HPDE6-E6E7 (cell line): ENCODE measurements at regions not wholly inside any gene's neighbourhood (a gene's known extent, or its start where the extent isn't known, plus 50 kb on each side); places are given as distances from the start of the nearest gene placed in this dataset.

ENCODE experiments used
- DNase-seq: peaks from one replicate; pipeline ENCODE4 v3.0.0; 2011; ENCODE audit warnings: missing footprints; ENCODE audit errors: extremely low spot score

GRCh38 chr13:64791373-64791772 lies 2438.8 kb downstream of the PCDH9 start:
- no peak for DNase-seq

- no peak for DNase-seq
Measured at GRCh38 chr13:64782466-64782865, 2447.7 kb downstream of the PCDH9 start.

GRCh38 chr13:64778002-64778401 lies 2452.1 kb downstream of the PCDH9 start:
- no peak for DNase-seq

DNA sequence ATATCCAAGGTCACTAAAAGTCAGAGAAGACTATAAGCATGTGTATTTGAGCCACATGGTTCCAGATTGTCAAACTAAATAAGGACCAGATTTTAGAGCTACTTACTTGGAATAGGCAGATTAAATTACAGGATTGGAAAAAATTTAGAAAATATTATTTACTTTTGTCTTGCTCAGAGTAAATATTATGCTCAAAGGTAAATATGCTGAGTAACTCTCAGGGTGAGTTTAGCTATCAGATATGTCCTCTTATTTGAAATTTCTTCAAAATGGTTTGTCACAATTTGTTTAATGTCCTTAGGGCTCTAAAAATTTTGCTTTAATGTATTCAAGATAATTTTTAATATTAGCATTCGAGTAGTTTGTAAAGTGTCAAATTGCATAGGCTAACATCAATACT lies 2455.2 kb downstream of the PCDH9 start:
- DNase-seq: no peak

GRCh38 chr13:64770743-64771142 lies 2459.4 kb downstream of the PCDH9 start:
- no peak for DNase-seq

GRCh38 chr13:64767054-64767453 lies 2463.1 kb downstream of the PCDH9 start:
- no peak for DNase-seq

DNA sequence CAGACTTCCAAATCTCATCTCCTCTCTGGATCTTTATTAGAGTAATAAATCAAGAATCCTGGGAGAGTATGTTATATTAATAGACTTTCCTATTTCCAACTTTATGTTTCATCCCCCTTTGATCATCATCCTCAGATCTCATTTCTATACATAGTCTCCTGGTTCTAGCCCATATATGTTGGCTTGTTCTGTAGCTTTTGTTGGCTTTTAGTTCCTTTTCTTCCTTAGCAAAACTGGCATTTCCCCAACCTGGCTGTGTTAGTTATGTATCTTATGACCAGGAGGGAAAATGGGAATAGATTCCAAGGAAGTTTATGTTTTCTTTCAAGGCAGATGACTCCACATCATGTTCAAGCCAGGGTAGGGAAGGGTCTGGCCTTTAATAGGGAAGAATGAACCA lies 2464.5 kb downstream of the PCDH9 start:
- no peak for DNase-seq

- DNase-seq: no peak
Measured at GRCh38 chr13:64758521-64759244, 2471.5 kb downstream of the PCDH9 start.

DNA sequence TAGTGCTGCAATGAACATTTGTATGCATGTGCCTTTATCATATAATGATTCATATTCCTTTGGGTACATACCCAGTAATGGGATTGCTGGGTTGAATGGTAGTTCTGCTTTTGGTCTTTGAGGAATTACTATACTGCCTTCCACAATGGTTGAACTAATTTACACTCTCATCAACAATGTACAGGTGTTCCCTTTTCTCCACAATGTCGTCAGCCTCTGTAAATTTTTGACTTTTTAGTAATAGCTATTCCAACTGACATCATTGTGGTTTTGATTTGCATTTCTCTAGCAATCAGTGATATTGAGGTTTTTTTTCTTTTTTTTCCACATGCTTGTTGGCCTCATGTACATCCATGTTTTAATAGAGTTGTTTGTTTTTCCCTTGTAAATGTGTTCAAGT lies 2473.5 kb downstream of the PCDH9 start:
- DNase-seq: no peak

GRCh38 chr13:64755961-64756360 lies 2474.2 kb downstream of the PCDH9 start:
- DNase-seq: no peak

DNA sequence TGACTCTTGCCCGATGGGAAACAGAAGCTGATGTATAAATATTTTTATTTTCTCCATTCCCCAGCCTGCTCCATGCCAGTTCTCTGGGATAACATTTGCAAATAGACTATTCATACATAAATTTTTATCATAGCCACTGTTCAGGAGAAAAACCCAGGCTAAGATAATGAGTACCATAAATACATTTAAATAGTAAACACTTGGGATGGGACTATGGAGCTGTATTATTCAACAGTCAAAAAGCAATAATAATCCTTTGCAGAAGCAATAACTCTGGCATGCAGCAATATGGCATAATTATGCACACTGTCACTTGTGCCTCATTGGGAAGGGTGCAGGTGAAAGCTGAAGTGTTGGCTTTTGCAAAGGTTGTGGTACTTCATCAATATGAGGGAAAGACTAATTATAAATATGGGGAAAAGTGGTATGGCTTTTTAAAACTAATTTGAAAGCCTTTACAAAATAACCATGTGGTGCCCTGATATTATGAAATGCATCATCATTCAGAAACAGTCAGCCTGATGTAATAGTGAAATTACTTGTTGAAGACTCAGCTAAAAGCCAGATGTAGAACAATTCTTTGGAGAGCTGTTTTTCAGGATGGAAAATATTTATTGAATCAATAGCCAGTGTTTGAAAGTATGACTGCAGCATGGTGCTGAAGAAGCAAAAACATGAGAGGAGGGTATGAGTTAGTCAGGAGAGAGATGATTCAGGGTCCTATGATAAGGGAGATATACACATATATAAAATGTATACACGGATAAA lies 2476.7 kb downstream of the PCDH9 start:
- DNase-seq: no peak

GRCh38 chr13:64749301-64749700 lies 2480.8 kb downstream of the PCDH9 start:
- no peak for DNase-seq

GRCh38 chr13:64746845-64747244 lies 2483.3 kb downstream of the PCDH9 start:
- DNase-seq: no peak

DNA sequence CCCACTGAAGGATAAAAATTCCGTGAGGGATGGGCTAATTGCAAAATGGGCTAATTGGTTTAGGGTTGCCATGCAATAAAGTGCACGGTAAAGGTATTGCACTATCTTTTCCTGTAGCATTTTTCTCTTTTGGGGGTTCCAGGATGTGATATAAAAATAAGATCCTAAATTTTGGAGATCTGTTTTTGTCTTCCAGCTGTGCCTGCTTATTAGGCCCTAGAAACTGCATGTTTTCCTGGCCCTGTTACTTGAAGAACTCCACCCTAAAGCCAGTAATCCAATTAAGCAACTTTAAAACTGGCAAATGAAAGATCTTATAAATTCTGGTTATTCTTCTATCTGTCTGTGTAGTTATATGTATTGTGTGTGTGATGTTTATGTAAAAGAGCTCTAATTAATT lies 2489.6 kb downstream of the PCDH9 start:
- no peak for DNase-seq

- DNase-seq: no peak
Measured at GRCh38 chr13:64725492-64725891, 2504.6 kb downstream of the PCDH9 start.

DNA sequence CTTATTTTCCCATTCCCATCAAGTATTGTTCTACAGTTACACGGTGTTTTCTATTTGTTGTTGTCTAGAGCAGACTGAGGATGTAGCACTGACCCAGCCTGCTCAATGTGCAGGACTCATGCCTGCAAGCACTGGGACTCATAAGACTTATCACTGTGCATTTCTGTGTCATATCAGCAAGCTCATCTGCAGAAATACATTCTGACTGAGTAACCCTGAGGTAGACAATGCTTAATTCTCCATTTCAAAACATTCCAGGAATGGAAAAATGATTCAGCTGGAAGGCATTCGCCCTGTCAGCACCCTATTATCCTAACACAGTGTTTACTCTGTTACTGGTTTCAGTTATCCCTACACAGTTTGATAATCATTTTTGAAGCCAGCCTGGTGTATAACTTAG lies 2506.4 kb downstream of the PCDH9 start:
- DNase-seq: peak; percentile 57

DNA sequence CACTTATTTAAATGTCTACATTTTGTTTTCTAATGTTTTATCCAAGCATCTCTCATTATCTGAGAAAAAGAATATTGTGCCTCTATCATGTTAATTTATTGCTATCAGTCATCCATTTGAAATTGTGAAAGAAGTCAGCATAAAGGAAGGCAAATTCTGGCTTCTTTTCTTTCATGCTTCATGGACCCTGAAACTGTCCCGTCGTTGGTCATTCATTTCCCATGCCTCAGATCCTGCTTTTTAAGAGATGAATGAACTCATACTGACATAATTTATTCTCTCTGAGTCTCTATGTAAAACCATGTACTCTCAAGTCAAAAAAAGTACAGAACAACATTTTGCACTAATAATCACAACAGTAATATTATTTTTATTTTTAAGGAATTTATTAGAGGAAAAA lies 2512.0 kb downstream of the PCDH9 start:
- no peak for DNase-seq

GRCh38 chr13:64716936-64717335 lies 2513.2 kb downstream of the PCDH9 start:
- no peak for DNase-seq

GRCh38 chr13:64709079-64709478 lies 2521.1 kb downstream of the PCDH9 start:
- DNase-seq: no peak

DNA sequence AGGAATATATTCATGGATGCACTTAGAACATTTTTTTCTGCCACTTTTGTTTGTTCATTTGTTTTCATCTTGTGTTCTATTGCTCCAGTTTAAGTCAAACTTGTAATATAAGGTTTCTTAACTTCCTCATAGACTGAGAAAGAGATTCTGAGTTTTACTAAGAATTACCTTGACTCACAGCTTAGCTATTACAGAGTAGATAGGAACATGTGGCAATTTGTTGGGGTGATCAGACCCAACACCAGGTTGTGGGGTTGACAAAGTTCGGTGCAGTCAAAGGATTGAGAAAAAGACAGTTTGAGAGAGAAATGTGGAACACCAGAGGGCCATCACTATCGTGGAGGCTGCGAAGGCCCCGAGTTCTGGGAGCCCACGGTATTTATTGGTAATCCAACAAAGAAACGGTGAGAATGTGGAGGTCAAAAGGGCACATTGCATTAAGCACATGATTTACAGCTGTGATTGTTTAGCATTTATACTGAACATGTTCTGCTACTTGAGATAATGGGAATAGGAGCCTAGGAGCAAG lies 2526.0 kb downstream of the PCDH9 start:
- DNase-seq: no peak

DNA sequence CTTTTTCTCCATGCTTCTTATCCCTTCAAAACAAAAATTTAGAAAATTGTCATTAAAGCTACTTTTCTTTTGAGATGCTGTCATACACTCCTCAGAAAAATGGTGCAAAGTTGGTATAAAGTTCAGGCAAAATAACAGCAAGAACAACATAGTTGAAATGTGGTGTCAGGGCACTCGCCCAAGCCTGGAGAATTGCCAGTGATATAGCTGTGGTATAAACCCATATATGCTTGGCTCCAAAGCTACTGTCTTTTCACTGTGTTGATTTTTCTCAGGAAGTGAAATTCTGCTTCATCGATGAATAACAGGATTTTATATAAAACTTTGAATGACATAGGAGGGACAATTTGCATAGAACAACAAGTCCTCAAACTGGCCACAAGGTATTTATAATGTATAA lies 2532.9 kb downstream of the PCDH9 start:
- no peak for DNase-seq

DNA sequence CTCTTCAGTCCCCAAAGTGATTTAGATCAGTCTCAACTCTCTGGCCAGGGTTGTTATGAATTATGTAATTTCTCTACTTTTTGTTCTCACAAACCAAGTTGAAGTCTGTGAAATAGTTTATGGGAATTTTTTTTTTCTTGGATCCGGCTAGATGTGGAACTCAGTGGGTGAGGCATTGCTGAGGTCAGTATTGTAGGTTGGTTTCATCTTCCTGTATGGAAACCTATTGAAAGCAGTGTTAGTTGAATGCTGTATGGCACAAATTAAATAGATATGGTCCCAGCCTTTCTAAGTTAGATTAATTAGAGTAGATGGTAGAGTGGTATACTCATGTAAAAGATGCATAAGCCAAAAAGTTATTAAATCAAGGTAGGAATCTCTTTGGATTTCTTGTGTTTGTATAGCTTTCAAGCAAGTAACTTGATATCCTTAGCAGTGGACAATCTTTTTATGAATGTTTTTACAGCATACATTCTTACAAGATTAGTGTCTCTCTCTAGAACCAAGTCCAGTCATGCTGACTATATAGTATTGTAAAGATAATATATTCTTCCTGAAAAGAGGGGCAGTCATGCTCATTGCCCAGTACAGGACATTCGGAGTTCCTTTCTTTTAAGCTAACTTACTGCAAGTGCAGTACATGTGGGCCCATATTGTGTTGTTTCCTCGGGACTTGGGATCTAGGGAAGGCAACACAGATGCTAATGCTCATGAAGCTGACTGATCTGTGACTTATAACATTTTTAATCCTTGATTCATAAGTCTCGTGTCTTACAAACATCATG lies 2541.1 kb downstream of the PCDH9 start:
- DNase-seq: peak; percentile 37
